Panc1 (cell line): ENCODE measurements at regions not wholly inside any gene's neighbourhood (a gene's known extent, or its start where the extent isn't known, plus 50 kb on each side); places are given as distances from the start of the nearest gene placed in this dataset.

Experiments used
- ATAC-seq: fragments of 200-7000 bp; cut with Tn5 transposase; 2 replicates; pipeline ENCODE4 v1.9.1; 2020; ENCODE audit warnings: mild to moderate bottlenecking, moderate library complexity
- BruUV-seq: library from RNA; stranded (reverse); fragments of 400-500 nt; replicated peaks from 2 replicates; lab custom pipeline; 2021; lab: Mats Ljungman, UMichigan
- CTCF ChIA-PET: fragments of 300-600 bp; sonication (Branson Sonifier 250); formaldehyde crosslinking; loops from one replicate; lab custom pipeline; 2022; ENCODE audit warnings: antibody characterized with exemption; lab: Charles Lee
- POLR2A ChIA-PET: fragments of 300-600 bp; sonication (Branson Sonifier 250); formaldehyde crosslinking; loops from one replicate; lab custom pipeline; 2022; ENCODE audit warnings: antibody characterized with exemption; lab: Charles Lee
- DNase-seq: peaks from one replicate; pipeline ENCODE4 v3.0.0-alpha.2; 2010; ENCODE audit warnings: low read depth, low spot score
- H3K27ac ChIP-seq: 2 replicates; pipeline ENCODE4 v1.5.1; 2011; ENCODE audit warnings: mild to moderate bottlenecking, low read length, inconsistent platforms
- H3K27me3 ChIP-seq: fragments of 200-500 bp; sonication (Bioruptor generic); 2 replicates; pipeline ENCODE4 v1.6.0; 2014; ENCODE audit warnings: low read length, inconsistent platforms; ENCODE audit not compliant: control insufficient read depth, insufficient read depth
- H3K36me3 ChIP-seq: fragments of 200-500 bp; sonication (Bioruptor generic); 2 replicates; pipeline ENCODE4 v1.5.1; 2014; ENCODE audit warnings: inconsistent platforms, mild to moderate bottlenecking, low read length, moderate library complexity; ENCODE audit not compliant: control insufficient read depth, insufficient read depth
- H3K4me1 ChIP-seq: 2 replicates; pipeline ENCODE4 v1.5.1; 2011; ENCODE audit warnings: inconsistent platforms, mild to moderate bottlenecking, low read length, moderate library complexity; ENCODE audit not compliant: control insufficient read depth, insufficient read depth
- H3K4me3 ChIP-seq, 2 experiments: 2 replicates each; pipeline ENCODE4 v1.5.1; 2011 to 2012; ENCODE audit warnings: low read depth in 2 of 2, low read length in 2 of 2, mild to moderate bottlenecking in 2 of 2, inconsistent platforms in 1 of 2, moderate library complexity in 1 of 2
- H3K9me3 ChIP-seq: fragments of 200-500 bp; sonication (Bioruptor generic); 2 replicates; pipeline ENCODE4 v1.5.1; 2014; ENCODE audit warnings: low read depth, mild to moderate bottlenecking, inconsistent platforms, low read length, moderate library complexity; ENCODE audit not compliant: control insufficient read depth, insufficient read depth
- POLR2AphosphoS5 ChIP-seq: IDR thresholded peaks from 2 replicates; pipeline ENCODE4 v1.6.1; 2012; ENCODE audit warnings: mild to moderate bottlenecking, low read depth, low read length, moderate library complexity
- SIN3A ChIP-seq: IDR thresholded peaks from 2 replicates; pipeline ENCODE4 v1.6.1; 2012; ENCODE audit warnings: low read depth, mild to moderate bottlenecking, low read length, moderate library complexity, borderline replicate concordance; ENCODE audit not compliant: insufficient read depth
- TCF7L2 ChIP-seq: IDR thresholded peaks from 2 replicates; pipeline ENCODE4 v1.6.1; 2011; ENCODE audit warnings: mild to moderate bottlenecking, low read depth, low read length, inconsistent platforms
- in situ Hi-C: cut with HindIII; loops from 2 replicates; pipeline ENCODE4 v1.10.0; 2016; ENCODE audit warnings: low sequenced_read_pairs, low pct_unique_long_range_greater_than_20kb
- intact Hi-C: fragments of 100-400 bp; cut with micrococcal nuclease; formaldehyde crosslinking; loops from one replicate; pipeline ENCODE4 v1.10.0; 2022; ENCODE audit not compliant: unreplicated experiment
- TF ChIP-seq, protein P1 (sequence below): fragments of 450-650 bp; IDR thresholded peaks from 2 replicates; pipeline ENCODE4 v1.5.1; 2017; ENCODE audit warnings: mild to moderate bottlenecking
- TF ChIP-seq, protein P2 (sequence below), 2 experiments: IDR thresholded peaks; 2 replicates each; pipeline ENCODE4 v1.6.1; 2011 to 2012; ENCODE audit warnings: low read depth in 2 of 2, control low read depth in 1 of 2, low read length in 1 of 2, mild to moderate bottlenecking in 1 of 2, moderate library complexity in 1 of 2; ENCODE audit not compliant: insufficient read depth in 1 of 2

DNA sequence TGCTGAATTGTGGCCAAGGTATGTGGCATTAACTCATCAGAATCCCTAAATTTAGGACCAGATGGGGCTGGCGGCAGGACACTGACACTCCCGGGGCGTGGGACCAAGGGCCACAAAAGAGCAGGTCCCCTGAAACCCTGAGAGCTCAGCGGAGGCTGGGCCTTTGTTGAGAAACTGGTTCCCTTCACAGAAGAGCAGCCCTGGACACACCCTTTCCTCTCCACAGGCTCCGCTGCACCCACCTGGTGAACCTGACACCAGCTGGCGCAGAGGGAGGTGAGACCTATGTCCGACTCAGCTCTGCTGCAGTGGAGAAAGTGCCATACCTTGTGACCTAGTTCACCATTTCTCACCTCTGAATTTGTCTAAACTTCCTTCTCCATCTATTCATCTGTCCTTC lies 119.5 kb downstream of the RTP5 start:
- Histone ChIP-seq H3K4me3 (no peak overlapping the region), H3K27me3 (no peaks in the 10 kb centered on the region), H3K4me1 (no peaks in the 10 kb centered on the region), H3K27ac (no peak overlapping the region), H3K36me3 (no peaks in the 10 kb centered on the region), H3K9me3 (no peaks in the 10 kb centered on the region)
- CTCF ChIA-PET, result no interaction called here
- intact Hi-C loops, result no loop called here
- DNase-seq (no peak), ATAC-seq (no peak)
- BruUV-seq, result no TSS peak
- POLR2A ChIA-PET, result no interaction called here
- TF ChIP-seq, protein P1, sequence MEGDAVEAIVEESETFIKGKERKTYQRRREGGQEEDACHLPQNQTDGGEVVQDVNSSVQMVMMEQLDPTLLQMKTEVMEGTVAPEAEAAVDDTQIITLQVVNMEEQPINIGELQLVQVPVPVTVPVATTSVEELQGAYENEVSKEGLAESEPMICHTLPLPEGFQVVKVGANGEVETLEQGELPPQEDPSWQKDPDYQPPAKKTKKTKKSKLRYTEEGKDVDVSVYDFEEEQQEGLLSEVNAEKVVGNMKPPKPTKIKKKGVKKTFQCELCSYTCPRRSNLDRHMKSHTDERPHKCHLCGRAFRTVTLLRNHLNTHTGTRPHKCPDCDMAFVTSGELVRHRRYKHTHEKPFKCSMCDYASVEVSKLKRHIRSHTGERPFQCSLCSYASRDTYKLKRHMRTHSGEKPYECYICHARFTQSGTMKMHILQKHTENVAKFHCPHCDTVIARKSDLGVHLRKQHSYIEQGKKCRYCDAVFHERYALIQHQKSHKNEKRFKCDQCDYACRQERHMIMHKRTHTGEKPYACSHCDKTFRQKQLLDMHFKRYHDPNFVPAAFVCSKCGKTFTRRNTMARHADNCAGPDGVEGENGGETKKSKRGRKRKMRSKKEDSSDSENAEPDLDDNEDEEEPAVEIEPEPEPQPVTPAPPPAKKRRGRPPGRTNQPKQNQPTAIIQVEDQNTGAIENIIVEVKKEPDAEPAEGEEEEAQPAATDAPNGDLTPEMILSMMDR, result no peak
- no peak for TF ChIP-seq SIN3A
- TF ChIP-seq TCF7L2, result no peak
- TF ChIP-seq, protein P2, sequence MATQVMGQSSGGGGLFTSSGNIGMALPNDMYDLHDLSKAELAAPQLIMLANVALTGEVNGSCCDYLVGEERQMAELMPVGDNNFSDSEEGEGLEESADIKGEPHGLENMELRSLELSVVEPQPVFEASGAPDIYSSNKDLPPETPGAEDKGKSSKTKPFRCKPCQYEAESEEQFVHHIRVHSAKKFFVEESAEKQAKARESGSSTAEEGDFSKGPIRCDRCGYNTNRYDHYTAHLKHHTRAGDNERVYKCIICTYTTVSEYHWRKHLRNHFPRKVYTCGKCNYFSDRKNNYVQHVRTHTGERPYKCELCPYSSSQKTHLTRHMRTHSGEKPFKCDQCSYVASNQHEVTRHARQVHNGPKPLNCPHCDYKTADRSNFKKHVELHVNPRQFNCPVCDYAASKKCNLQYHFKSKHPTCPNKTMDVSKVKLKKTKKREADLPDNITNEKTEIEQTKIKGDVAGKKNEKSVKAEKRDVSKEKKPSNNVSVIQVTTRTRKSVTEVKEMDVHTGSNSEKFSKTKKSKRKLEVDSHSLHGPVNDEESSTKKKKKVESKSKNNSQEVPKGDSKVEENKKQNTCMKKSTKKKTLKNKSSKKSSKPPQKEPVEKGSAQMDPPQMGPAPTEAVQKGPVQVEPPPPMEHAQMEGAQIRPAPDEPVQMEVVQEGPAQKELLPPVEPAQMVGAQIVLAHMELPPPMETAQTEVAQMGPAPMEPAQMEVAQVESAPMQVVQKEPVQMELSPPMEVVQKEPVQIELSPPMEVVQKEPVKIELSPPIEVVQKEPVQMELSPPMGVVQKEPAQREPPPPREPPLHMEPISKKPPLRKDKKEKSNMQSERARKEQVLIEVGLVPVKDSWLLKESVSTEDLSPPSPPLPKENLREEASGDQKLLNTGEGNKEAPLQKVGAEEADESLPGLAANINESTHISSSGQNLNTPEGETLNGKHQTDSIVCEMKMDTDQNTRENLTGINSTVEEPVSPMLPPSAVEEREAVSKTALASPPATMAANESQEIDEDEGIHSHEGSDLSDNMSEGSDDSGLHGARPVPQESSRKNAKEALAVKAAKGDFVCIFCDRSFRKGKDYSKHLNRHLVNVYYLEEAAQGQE (IDR thresholded peaks at IDR 0.05; ENCODE audit: insufficient read depth in 1 of 2, low read depth in 2 of 2, low read length in 1 of 2), result no peak
- TF ChIP-seq POLR2AphosphoS5, result no peak
- in situ Hi-C loops, result no loop called here

DNA sequence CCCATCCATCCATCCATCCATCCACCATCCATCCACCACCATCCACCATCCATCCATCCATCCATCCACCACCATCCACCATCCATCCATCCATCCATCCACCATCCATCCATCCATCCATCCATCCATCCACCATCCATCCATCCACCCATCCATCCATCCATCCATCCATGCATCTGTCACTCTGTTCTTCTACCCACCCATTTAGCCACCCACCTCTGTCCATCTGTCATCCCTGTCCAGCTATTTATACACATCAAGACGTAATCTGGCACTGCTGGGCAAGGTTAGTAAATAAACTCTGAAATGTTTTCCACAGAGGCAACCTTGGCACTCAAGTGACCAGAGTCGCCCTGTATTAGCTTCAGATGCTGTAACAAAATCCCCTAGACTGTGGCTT lies 120.9 kb downstream of the RTP5 start:
- BruUV-seq, result no TSS peak
- H3K36me3 ChIP-seq, result no peaks in the 10 kb centered on the region
- ATAC-seq (no peak), DNase-seq (no peak)
- H3K4me3 ChIP-seq, result no peak overlapping the region
- no peaks in the 10 kb centered on the region for H3K27me3 ChIP-seq
- ChIA-PET CTCF (no interaction called here), POLR2A (no interaction called here)
- H3K27ac ChIP-seq, result no peak overlapping the region
- TF ChIP-seq TCF7L2, result no peak
- TF ChIP-seq POLR2AphosphoS5, result no peak
- TF ChIP-seq SIN3A, result no peak
- TF ChIP-seq, protein P2 (IDR thresholded peaks at IDR 0.05; ENCODE audit: insufficient read depth in 1 of 2, low read depth in 2 of 2, low read length in 1 of 2), result no peak
- TF ChIP-seq, protein P1, result no peak
- in situ Hi-C loops (no loop called here), intact Hi-C loops (no loop called here)
- no peaks in the 10 kb centered on the region for H3K9me3 ChIP-seq
- H3K4me1 ChIP-seq, result no peaks in the 10 kb centered on the region
